HG02981 (cell line): ENCODE measurements at regions not wholly inside any gene's neighbourhood (a gene's known extent, or its start where the extent isn't known, plus 50 kb on each side); places are given as distances from the start of the nearest gene placed in this dataset.

ENCODE experiments used
- ATAC-seq: cut with Tn5 transposase; IDR thresholded peaks from one replicate; pipeline ENCODE4 v1.9.1; 2021; ENCODE audit warnings: mild to moderate bottlenecking, moderate library complexity; ENCODE audit not compliant: unreplicated experiment

GRCh38 chr16:79408355-79408754 is 192.2 kb downstream of the MAF start:
- ATAC-seq, result no peak

GRCh38 chr16:79407461-79408135 is 192.9 kb downstream of the MAF start:
- no peak for ATAC-seq

- no peak for ATAC-seq
Observed at GRCh38 chr16:79407005-79407404, 193.5 kb downstream of the MAF start.

- ATAC-seq, result no peak
Observed at GRCh38 chr16:79404571-79404970, 196.0 kb downstream of the MAF start.

- no peak for ATAC-seq
Observed at GRCh38 chr16:79403534-79403933, 197.0 kb downstream of the MAF start.

GRCh38 chr16:79402920-79403319 is 197.6 kb downstream of the MAF start:
- ATAC-seq, result no peak

- ATAC-seq, result no peak
Observed at GRCh38 chr16:79402356-79402755, 198.2 kb downstream of the MAF start.

- no peak for ATAC-seq
Observed at GRCh38 chr16:79401782-79402181, 198.8 kb downstream of the MAF start.

GRCh38 chr16:79401157-79401556 is 199.4 kb downstream of the MAF start:
- no peak for ATAC-seq

- ATAC-seq, result no peak
Observed at GRCh38 chr16:79400462-79401149, 199.9 kb downstream of the MAF start.

GRCh38 chr16:79395591-79395990 is 204.9 kb downstream of the MAF start:
- ATAC-seq, result no peak

- ATAC-seq, result no peak
Observed at GRCh38 chr16:79394206-79394605, 206.3 kb downstream of the MAF start.

GRCh38 chr16:79393564-79393963 is 207.0 kb downstream of the MAF start:
- no peak for ATAC-seq

GRCh38 chr16:79393127-79393526 is 207.4 kb downstream of the MAF start:
- no peak for ATAC-seq

- no peak for ATAC-seq
Observed at GRCh38 chr16:79392081-79392480, 208.5 kb downstream of the MAF start.

- no peak for ATAC-seq
Observed at GRCh38 chr16:79391395-79391794, 209.1 kb downstream of the MAF start.

- ATAC-seq, result no peak
Observed at GRCh38 chr16:79390481-79391051, 210.0 kb downstream of the MAF start.

GRCh38 chr16:79388396-79388795 is 212.1 kb downstream of the MAF start:
- no peak for ATAC-seq

- ATAC-seq, result no peak
Observed at GRCh38 chr16:79386299-79386698, 214.2 kb downstream of the MAF start.

- ATAC-seq, result no peak
Observed at GRCh38 chr16:79381603-79382042, 218.9 kb downstream of the MAF start.

GRCh38 chr16:79380995-79381602 is 219.4 kb downstream of the MAF start:
- no peak for ATAC-seq

GRCh38 chr16:79379095-79379494 is 221.4 kb downstream of the MAF start:
- no peak for ATAC-seq
